Ovary (tissue), 3 donors: ENCODE measurements at regions not wholly inside any gene's neighbourhood (a gene's known extent, or its start where the extent isn't known, plus 50 kb on each side); places are given as distances from the start of the nearest gene placed in this dataset.

Experiments
- CTCF ChIP-seq, 3 donors: fragments of 450-650 bp in 2 of 3; fragments of 200-600 bp in 1 of 3; IDR thresholded peaks; one replicate each; pipeline versions ENCODE4 v1.5.1 to v1.8.0; 2016 to 2022; ENCODE audit warnings: antibody characterized with exemption in 3 of 3, mild to moderate bottlenecking in 1 of 3
- EP300 ChIP-seq: sonication (generic); formaldehyde crosslinking; IDR thresholded peaks from one replicate; pipeline ENCODE4 v1.6.1; 2017; ENCODE audit warnings: antibody characterized with exemption
- POLR2A ChIP-seq: fragments of 450-650 bp; IDR thresholded peaks from one replicate; pipeline ENCODE4 v1.6.1; 2017; ENCODE audit warnings: antibody characterized with exemption, mild to moderate bottlenecking, moderate library complexity
- donor health status: DM: no; HTN: no; CAD: no.

GRCh38 chr9:36746415-36746814 is 173.7 kb downstream of the MELK start:
- TF ChIP-seq CTCF (IDR thresholded peaks at IDR 0.05) (no peak), EP300 (no peak), POLR2A (no peak)
